Upper lobe of left lung (tissue), 6 donors: ENCODE measurements at regions not wholly inside any gene's neighbourhood (a gene's known extent, or its start where the extent isn't known, plus 50 kb on each side); places are given as distances from the start of the nearest gene placed in this dataset.

Experiments used
- ATAC-seq, 2 donors: fragments of 200-7000 bp; cut with Tn5 transposase; one replicate each; pipeline ENCODE4 v1.9.1; 2022; ENCODE audit warnings: mild to moderate bottlenecking in 2 of 2, moderate library complexity in 2 of 2; ENCODE audit not compliant: low FRiP score in 2 of 2
- DNase-seq, 2 donors: peaks; one replicate each; pipeline ENCODE4 v3.0.0-alpha.2; 2019 to 2020
- H3K27ac ChIP-seq, 4 donors: fragments of 200-600 bp; sonication (generic); one replicate each; pipeline ENCODE4 v1.5.1; 2016 to 2019
- H3K27me3 ChIP-seq, 4 donors: fragments of 200-600 bp; sonication (generic); one replicate each; pipeline ENCODE4 v1.5.1; 2017 to 2019
- H3K36me3 ChIP-seq, 4 donors: fragments of 200-600 bp; sonication (generic); one replicate each; pipeline ENCODE4 v1.5.1; 2016 to 2019
- H3K4me1 ChIP-seq, 4 donors: fragments of 200-600 bp; sonication (generic); one replicate each; pipeline ENCODE4 v1.5.1; 2018 to 2019
- H3K4me3 ChIP-seq, 4 donors: fragments of 200-600 bp; sonication (generic); one replicate each; pipeline ENCODE4 v1.5.1; 2017 to 2019; ENCODE audit warnings: mild to moderate bottlenecking in 2 of 4, moderate library complexity in 1 of 4
- H3K9me3 ChIP-seq, 4 donors: fragments of 200-600 bp; sonication (generic); one replicate each; pipeline ENCODE4 v1.5.1; 2018 to 2019
- EP300 ChIP-seq, 4 donors: sonication (generic); formaldehyde crosslinking; IDR thresholded peaks; one replicate each; pipeline ENCODE4 v1.5.1; 2017; ENCODE audit warnings: antibody characterized with exemption in 4 of 4, control low read depth in 2 of 4
- POLR2A ChIP-seq, 4 donors: fragments of 450-650 bp; IDR thresholded peaks; one replicate each; pipeline ENCODE4 v1.5.1; 2016 to 2017; ENCODE audit warnings: antibody characterized with exemption in 4 of 4, mild to moderate bottlenecking in 2 of 4
- POLR2AphosphoS5 ChIP-seq, 2 donors: sonication (generic); formaldehyde crosslinking; IDR thresholded peaks; one replicate each; pipeline ENCODE4 v1.5.1; 2017; ENCODE audit warnings: antibody characterized with exemption in 2 of 2
- WGBS, 2 donors: methylation state at CpG; one replicate each; pipeline ENCODE4 v1.1.5; 2017 to 2018; 5-methylcytosine and 5-hydroxymethylcytosine counted together
- TF ChIP-seq, protein P1 (sequence below), 6 experiments: fragments of 450-650 bp in 4 of 6; fragments of 200-600 bp in 2 of 6; sonication (generic) in 2 of 6; IDR thresholded peaks; one replicate each; pipeline ENCODE4 v1.5.1; 2016 to 2019; ENCODE audit warnings: antibody characterized with exemption in 6 of 6
- donor health status: DM: no; HTN: no; CAD: no; lungs with moderate emphysema.
- donor health status: DM: no; HTN: yes; CAD: no; lungs with severe emphysema.

GRCh38 chr4:97396605-97397004 is 746.7 kb downstream of the STPG2 start:
- ATAC-seq, result no peak

GRCh38 chr4:97404876-97405523 is 738.3 kb downstream of the STPG2 start:
- TF ChIP-seq POLR2AphosphoS5 (IDR thresholded peaks at IDR 0.05) (no peak), EP300 (IDR thresholded peaks at IDR 0.05) (no peak)
- TF ChIP-seq, protein P1, sequence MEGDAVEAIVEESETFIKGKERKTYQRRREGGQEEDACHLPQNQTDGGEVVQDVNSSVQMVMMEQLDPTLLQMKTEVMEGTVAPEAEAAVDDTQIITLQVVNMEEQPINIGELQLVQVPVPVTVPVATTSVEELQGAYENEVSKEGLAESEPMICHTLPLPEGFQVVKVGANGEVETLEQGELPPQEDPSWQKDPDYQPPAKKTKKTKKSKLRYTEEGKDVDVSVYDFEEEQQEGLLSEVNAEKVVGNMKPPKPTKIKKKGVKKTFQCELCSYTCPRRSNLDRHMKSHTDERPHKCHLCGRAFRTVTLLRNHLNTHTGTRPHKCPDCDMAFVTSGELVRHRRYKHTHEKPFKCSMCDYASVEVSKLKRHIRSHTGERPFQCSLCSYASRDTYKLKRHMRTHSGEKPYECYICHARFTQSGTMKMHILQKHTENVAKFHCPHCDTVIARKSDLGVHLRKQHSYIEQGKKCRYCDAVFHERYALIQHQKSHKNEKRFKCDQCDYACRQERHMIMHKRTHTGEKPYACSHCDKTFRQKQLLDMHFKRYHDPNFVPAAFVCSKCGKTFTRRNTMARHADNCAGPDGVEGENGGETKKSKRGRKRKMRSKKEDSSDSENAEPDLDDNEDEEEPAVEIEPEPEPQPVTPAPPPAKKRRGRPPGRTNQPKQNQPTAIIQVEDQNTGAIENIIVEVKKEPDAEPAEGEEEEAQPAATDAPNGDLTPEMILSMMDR (IDR thresholded peaks at IDR 0.05), result no peak
- WGBS, 2 donors, result 71 to 85% methylated on average over 5 of the region's 5 CpGs
- H3K27ac ChIP-seq, result no peak overlapping the region
- no peaks in the 10 kb centered on the region for H3K27me3 ChIP-seq
- ATAC-seq, result no peak
- no peak overlapping the region for H3K4me3 ChIP-seq
- H3K4me1 ChIP-seq, result no peaks in the 10 kb centered on the region
- H3K36me3 ChIP-seq, result no peaks in the 10 kb centered on the region
- peaks cover 0 to 4% (median 0%) of the 10 kb centered on the region in 4 donors for H3K9me3 ChIP-seq
- no peak for DNase-seq

More at GRCh38 chr4:97396605-97397004, 746.7 kb downstream of the STPG2 start:
- no peak overlapping the region for H3K27ac ChIP-seq
- TF ChIP-seq POLR2A (IDR thresholded peaks at IDR 0.05), result no peak
- TF ChIP-seq, protein P1 (IDR thresholded peaks at IDR 0.05), result no peak
- TF ChIP-seq EP300 (IDR thresholded peaks at IDR 0.05), result no peak
- H3K9me3 ChIP-seq, result peaks cover 0 to 9% (median 0%) of the 10 kb centered on the region in 4 donors
- H3K4me3 ChIP-seq, result no peak overlapping the region
- no peaks in the 10 kb centered on the region for H3K36me3 ChIP-seq
- 72 to 83% methylated on average over 1 of the region's 1 CpG for WGBS, 2 donors
- H3K27me3 ChIP-seq, result no peaks in the 10 kb centered on the region
- DNase-seq, result no peak
- H3K4me1 ChIP-seq, result no peaks in the 10 kb centered on the region

DNA sequence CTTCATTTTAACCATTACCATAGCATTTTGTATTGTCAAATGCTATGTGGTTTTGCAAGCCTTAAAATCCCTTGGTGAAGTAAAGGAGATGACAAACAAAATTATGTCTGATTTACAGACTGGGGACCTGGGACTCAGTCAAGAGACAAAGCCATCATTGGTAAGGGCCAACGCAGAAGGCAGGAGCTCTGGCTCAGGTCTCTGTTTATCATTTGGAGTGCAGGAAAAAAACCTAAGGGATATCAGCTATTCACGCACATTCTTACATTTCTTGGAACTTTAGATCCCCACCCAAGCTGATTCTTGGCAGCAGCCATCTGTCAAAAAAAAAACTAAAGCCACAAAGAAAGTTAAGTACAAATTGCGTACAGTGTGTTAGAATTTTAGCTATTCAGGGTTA is 731.9 kb downstream of the STPG2 start:
- DNase-seq (no peak), ATAC-seq (peak in 1 of 2 donors; percentile 55)
- H3K9me3 ChIP-seq, result no peaks in the 10 kb centered on the region
- H3K36me3 ChIP-seq, result no peaks in the 10 kb centered on the region
- no peaks in the 10 kb centered on the region for H3K27me3 ChIP-seq
- TF ChIP-seq POLR2A (IDR thresholded peaks at IDR 0.05) (no peak), POLR2AphosphoS5 (IDR thresholded peaks at IDR 0.05) (no peak), EP300 (IDR thresholded peaks at IDR 0.05) (no peak)
- TF ChIP-seq, protein P1 (IDR thresholded peaks at IDR 0.05), result no peak
- H3K4me1 ChIP-seq, result no peaks in the 10 kb centered on the region
- no peak overlapping the region for H3K27ac ChIP-seq
- 76 to 84% methylated on average over 3 of the region's 3 CpGs for WGBS, 2 donors
- H3K4me3 ChIP-seq, result no peak overlapping the region

DNA sequence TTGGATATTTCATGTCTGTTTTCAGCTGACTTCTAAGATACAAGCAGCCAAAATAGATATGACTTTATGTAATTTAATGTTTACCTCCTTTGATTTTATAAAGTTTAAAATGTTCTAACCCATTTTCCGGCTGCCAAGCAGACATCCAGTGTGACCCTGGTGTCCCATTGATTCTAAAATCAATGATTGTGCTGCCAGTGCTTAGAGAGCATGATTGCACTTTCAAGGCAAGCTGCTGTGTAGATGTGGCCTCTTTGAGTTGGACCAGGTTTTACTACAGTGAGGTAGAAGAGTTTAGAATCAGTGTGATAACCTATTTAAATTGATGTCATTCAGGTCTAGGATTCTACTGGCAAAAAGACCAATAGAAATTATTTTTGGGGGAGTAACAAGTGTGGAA is 730.9 kb downstream of the STPG2 start:
- no peak overlapping the region for H3K4me3 ChIP-seq
- TF ChIP-seq, protein P1 (IDR thresholded peaks at IDR 0.05), result no peak
- TF ChIP-seq POLR2AphosphoS5 (IDR thresholded peaks at IDR 0.05) (no peak), EP300 (IDR thresholded peaks at IDR 0.05) (no peak), POLR2A (IDR thresholded peaks at IDR 0.05) (no peak)
- ATAC-seq (no peak), DNase-seq (no peak)
- H3K27ac ChIP-seq, result no peak overlapping the region
- no peaks in the 10 kb centered on the region for H3K27me3 ChIP-seq
- H3K9me3 ChIP-seq, result no peaks in the 10 kb centered on the region
- 65 to 86% methylated on average over 1 of the region's 1 CpG for WGBS, 2 donors
- no peaks in the 10 kb centered on the region for H3K36me3 ChIP-seq
- H3K4me1 ChIP-seq, result no peaks in the 10 kb centered on the region

GRCh38 chr4:97414161-97414560 is 729.1 kb downstream of the STPG2 start:
- Histone ChIP-seq H3K9me3 (no peaks in the 10 kb centered on the region), H3K4me1 (no peaks in the 10 kb centered on the region), H3K36me3 (no peaks in the 10 kb centered on the region), H3K4me3 (no peak overlapping the region), H3K27me3 (no peaks in the 10 kb centered on the region), H3K27ac (no peak overlapping the region)
- no peak for ATAC-seq
- DNase-seq, result no peak
- TF ChIP-seq, protein P1 (IDR thresholded peaks at IDR 0.05), result no peak
- TF ChIP-seq POLR2AphosphoS5 (IDR thresholded peaks at IDR 0.05) (no peak), EP300 (IDR thresholded peaks at IDR 0.05) (no peak), POLR2A (IDR thresholded peaks at IDR 0.05) (no peak)
- 89 to 92% methylated on average over 4 of the region's 4 CpGs for WGBS, 2 donors
